Hepatocyte (in vitro differentiated cells): ENCODE measurements at regions not wholly inside any gene's neighbourhood (a gene's known extent, or its start where the extent isn't known, plus 50 kb on each side); places are given as distances from the start of the nearest gene placed in this dataset.

Experiments used
- CTCF ChIP-seq: fragments of 200-600 bp; sonication (generic); IDR thresholded peaks from 2 replicates; pipeline ENCODE4 v1.5.1; 2016; ENCODE audit warnings: antibody characterized with exemption, mild to moderate bottlenecking; ENCODE audit not compliant: poor library complexity
- EZH2phosphoT487 ChIP-seq: fragments of 200-600 bp; sonication (generic); IDR thresholded peaks from one replicate; pipeline ENCODE4 v1.6.1; 2018; ENCODE audit warnings: antibody characterized with exemption, mild to moderate bottlenecking, low read depth, moderate library complexity; ENCODE audit not compliant: unreplicated experiment, severe bottlenecking

DNA sequence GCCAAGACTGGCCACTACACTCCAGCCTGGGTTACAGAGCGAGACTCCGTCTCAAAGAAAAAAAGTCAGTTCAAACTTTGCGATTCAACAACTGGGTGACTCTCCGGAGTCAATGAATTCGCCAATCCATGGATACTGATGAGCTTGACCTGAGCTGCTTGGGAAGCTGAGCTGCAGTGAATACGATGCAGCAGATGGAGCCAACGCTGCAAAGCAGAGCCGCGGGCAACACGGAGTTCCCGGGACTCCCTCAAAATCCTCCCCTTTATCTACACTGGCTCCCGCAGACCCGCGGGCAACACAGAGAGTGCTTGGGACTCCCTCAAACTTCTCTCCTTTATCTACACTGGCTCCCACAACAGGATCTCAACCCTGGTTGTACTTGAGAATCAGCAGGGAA, 62.6 kb upstream of the SALL4 start:
- TF ChIP-seq CTCF (no peak), EZH2phosphoT487 (no peak)
